HG03103 (cell line): ENCODE measurements at regions not wholly inside any gene's neighbourhood (a gene's known extent, or its start where the extent isn't known, plus 50 kb on each side); places are given as distances from the start of the nearest gene placed in this dataset.

ENCODE experiments used
- ATAC-seq: cut with Tn5 transposase; IDR thresholded peaks from one replicate; pipeline ENCODE4 v1.9.1; 2021; ENCODE audit warnings: low read depth; ENCODE audit not compliant: unreplicated experiment

GRCh38 chr1:170267317-170267716 lies 121.6 kb downstream of the NTMT2 start:
- ATAC-seq: no peak

- ATAC-seq: no peak
Measured at GRCh38 chr1:170271430-170272161, 125.8 kb downstream of the NTMT2 start.

- no peak for ATAC-seq
Measured at GRCh38 chr1:170273291-170274130, 127.8 kb downstream of the NTMT2 start.

- no peak for ATAC-seq
Measured at GRCh38 chr1:170274131-170274501, 128.4 kb downstream of the NTMT2 start.

- ATAC-seq: no peak
Measured at GRCh38 chr1:170277985-170278384, 132.2 kb downstream of the NTMT2 start.

- no peak for ATAC-seq
Measured at GRCh38 chr1:170284016-170284415, 138.3 kb downstream of the NTMT2 start.

- ATAC-seq: no peak
Measured at GRCh38 chr1:170284512-170284911, 138.8 kb downstream of the NTMT2 start.

GRCh38 chr1:170284951-170285350 lies 139.2 kb downstream of the NTMT2 start:
- ATAC-seq: no peak

GRCh38 chr1:170288155-170288554 lies 142.4 kb downstream of the NTMT2 start:
- ATAC-seq: no peak

- no peak for ATAC-seq
Measured at GRCh38 chr1:170290276-170290675, 144.5 kb downstream of the NTMT2 start.

- ATAC-seq: no peak
Measured at GRCh38 chr1:170290991-170291390, 145.2 kb downstream of the NTMT2 start.

GRCh38 chr1:170291516-170291915 lies 145.8 kb downstream of the NTMT2 start:
- ATAC-seq: no peak

- no peak for ATAC-seq
Measured at GRCh38 chr1:170296211-170296610, 150.5 kb downstream of the NTMT2 start.

GRCh38 chr1:170296642-170297041 lies 150.9 kb downstream of the NTMT2 start:
- no peak for ATAC-seq

GRCh38 chr1:170301596-170301995 lies 155.8 kb downstream of the NTMT2 start:
- no peak for ATAC-seq

- ATAC-seq: no peak
Measured at GRCh38 chr1:170303034-170303433, 157.3 kb downstream of the NTMT2 start.

GRCh38 chr1:170305777-170306512 lies 160.2 kb downstream of the NTMT2 start:
- no peak for ATAC-seq

- ATAC-seq: no peak
Measured at GRCh38 chr1:170306513-170306910, 160.8 kb downstream of the NTMT2 start.

GRCh38 chr1:170306948-170307347 lies 161.2 kb downstream of the NTMT2 start:
- ATAC-seq: no peak

GRCh38 chr1:170307426-170307825 lies 161.7 kb downstream of the NTMT2 start:
- ATAC-seq: no peak

- no peak for ATAC-seq
Measured at GRCh38 chr1:170309389-170310013, 163.7 kb downstream of the NTMT2 start.
